ENCODE measurements at regions not wholly inside any gene's neighbourhood (a gene's known extent, or its start where the extent isn't known, plus 50 kb on each side); places are given as distances from the start of the nearest gene placed in this dataset.

DNA sequence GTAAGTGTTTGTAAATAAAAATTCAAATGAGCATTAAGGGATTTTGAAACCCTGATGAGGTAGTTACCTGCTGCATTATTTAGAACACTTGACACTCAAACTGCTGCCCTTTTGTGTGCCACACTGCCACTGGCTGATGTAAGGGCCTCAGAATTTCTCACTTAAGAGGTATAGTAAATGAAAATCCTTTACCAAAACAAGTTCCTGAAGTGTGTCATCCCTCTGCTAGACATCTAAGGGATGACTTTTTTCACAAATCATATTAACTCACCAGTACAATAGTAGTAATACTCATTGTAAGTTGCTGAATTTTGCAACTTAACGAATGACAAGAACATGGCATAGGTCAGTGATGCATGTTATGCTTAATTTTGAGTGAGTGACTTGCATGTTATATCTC is 274.9 kb upstream of the UBE2E3 start:
- DNase-seq (ENCODE audit: low read depth): no peak
- TF ChIP-seq, protein P1, sequence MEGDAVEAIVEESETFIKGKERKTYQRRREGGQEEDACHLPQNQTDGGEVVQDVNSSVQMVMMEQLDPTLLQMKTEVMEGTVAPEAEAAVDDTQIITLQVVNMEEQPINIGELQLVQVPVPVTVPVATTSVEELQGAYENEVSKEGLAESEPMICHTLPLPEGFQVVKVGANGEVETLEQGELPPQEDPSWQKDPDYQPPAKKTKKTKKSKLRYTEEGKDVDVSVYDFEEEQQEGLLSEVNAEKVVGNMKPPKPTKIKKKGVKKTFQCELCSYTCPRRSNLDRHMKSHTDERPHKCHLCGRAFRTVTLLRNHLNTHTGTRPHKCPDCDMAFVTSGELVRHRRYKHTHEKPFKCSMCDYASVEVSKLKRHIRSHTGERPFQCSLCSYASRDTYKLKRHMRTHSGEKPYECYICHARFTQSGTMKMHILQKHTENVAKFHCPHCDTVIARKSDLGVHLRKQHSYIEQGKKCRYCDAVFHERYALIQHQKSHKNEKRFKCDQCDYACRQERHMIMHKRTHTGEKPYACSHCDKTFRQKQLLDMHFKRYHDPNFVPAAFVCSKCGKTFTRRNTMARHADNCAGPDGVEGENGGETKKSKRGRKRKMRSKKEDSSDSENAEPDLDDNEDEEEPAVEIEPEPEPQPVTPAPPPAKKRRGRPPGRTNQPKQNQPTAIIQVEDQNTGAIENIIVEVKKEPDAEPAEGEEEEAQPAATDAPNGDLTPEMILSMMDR (conservative IDR thresholded peaks at IDR 0.05; ENCODE audit: low read length): no peak
- no peak overlapping the region for H3K4me3 ChIP-seq (ENCODE audit: low read length)

DNA sequence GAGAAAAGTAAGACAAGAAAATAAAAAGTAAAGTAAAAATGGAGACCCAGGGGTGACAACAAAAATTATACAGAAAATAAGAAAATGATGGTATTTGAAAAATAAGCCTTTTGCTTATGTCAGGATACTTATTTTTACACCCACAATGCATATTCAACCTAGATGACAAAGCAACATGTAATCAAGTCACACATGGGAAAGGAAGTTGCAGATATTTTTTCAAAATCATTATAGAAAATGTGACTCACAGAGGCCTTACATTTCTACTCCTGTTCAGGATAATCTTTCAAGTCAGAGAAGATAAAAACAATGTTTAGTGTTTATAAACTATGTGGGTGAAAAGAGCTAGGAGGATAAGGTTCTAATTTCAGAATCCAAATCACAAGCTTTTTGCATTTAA is 275.3 kb upstream of the UBE2E3 start:
- peak; percentile 16 for DNase-seq (ENCODE audit: low read depth)
- H3K4me3 ChIP-seq (ENCODE audit: low read length): no peak overlapping the region
- TF ChIP-seq, protein P1 (conservative IDR thresholded peaks at IDR 0.05; ENCODE audit: low read length): no peak

- DNase-seq (ENCODE audit: low read depth): no peak
- H3K4me3 ChIP-seq (ENCODE audit: low read length): no peak overlapping the region
- TF ChIP-seq, protein P1 (conservative IDR thresholded peaks at IDR 0.05; ENCODE audit: low read length): no peak
These were observed 280.6 kb upstream of the UBE2E3 start for GRCh38 chr2:180699657-180700361.

DNA sequence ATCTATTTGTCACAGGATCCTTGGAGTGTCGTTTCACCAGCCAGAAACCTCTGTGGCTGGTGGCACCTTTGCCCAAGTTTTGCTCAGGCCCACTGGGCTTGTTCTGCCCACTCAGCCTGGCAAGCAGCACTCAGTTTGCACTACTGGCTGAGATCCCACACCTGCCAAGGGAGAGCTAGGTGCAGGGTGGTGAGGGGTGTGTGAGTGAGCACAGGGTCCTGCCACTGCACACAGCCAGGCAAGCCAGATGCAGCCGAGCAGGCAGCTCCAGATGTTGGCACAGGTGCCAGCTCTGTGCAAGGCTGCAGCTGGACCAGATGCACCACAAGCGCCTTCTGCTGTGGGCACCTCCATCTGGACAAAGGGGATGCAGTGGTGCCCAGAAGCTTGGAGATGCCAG is 281.7 kb upstream of the UBE2E3 start:
- no peak overlapping the region for H3K4me3 ChIP-seq (ENCODE audit: low read length)
- TF ChIP-seq, protein P1 (conservative IDR thresholded peaks at IDR 0.05; ENCODE audit: low read length): no peak
- no peak for DNase-seq (ENCODE audit: low read depth)

DNA sequence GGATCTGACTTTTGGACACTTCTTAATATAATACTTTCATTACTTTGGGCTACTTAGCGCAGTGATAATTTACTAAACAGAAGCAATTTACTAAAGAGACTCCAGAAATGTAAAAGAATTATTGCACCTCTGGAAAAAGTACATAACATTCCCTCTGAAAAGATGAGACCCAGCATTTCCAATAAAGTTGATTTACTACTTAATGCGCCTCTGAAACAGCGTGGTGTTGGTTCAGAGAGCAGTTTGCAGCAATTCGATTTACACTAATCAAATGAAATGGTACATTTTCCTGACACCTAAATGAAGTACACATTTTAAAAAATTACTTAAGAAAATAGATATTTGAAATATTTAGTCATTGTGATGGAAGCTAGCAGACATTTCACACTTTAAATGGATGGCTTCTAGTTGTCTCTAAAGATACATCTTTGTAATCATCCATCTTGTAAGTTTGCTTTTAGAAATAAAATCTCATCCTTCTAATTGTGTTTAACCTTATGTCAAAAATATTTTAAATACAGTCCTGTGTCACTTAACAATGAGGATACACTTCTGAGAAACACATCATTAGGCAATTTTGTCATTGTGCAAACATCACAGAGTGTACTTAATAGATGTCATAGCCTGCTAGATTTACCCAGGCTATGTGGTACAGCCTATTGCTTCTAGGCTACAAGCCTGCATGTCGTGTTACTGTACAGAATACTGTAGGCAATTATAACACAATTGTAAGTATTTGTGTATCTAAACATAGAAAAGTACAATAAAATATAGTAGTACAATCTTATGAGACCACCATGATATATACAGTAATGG is 284.6 kb upstream of the UBE2E3 start:
- no peak for DNase-seq (ENCODE audit: low read depth)
- TF ChIP-seq, protein P1 (conservative IDR thresholded peaks at IDR 0.05; ENCODE audit: low read length): no peak
- H3K4me3 ChIP-seq (ENCODE audit: low read length): peak overlapping the region; percentile 35

DNA sequence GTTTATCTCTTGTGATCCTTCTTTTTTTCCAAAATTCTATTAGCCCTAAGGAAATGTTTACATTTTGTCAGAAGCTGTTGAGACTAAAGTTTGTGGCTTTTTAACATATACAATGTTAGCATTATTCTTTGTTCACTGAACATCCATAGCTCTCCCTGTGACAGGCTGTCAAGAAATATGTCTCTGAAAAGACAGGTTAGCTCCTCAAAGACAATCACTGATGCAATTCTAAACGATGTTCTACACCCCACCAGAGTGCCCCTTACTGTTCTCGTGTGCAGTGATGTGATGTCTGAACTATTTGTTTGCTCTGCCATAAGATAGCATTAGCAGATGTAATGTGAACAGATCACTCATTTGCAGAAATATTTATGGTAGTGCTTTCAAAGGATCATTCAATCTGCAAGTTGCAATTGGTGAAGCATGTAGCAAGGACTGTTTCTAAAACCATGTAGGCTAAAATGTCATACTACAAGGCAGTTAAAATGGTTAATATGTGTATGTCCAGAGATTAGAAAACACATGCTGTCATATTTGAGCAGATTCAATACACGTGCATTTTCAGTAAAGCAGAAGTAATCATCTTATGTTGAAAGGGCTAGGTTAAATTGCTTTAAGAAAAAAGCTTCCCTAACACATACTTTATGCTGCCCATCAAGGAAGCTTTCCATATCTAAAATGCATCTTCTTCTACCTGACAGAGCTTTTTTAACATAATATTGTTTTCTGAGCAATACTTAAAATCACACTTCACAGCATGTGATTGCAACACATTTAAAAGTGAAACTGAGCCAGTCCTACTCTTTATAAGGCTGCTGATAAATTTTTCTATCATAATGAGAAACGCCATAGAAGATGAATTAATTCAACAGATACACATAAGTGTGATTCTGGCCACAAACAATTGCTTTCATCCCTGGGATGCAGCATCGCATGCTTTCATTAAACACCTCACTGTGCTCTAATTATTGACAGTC is 285.7 kb upstream of the UBE2E3 start:
- H3K4me3 ChIP-seq (ENCODE audit: low read length): peak overlapping the region; percentile 35

More for the DNA sequence above, 285.7 kb upstream of the UBE2E3 start:
- no peak for DNase-seq (ENCODE audit: low read depth)
- TF ChIP-seq, protein P1 (conservative IDR thresholded peaks at IDR 0.05; ENCODE audit: low read length): no peak
